ENCODE measurements at regions not wholly inside any gene's neighbourhood (a gene's known extent, or its start where the extent isn't known, plus 50 kb on each side); places are given as distances from the start of the nearest gene placed in this dataset.

GRCh38 chr12:27869567-27869966 lies 89.5 kb upstream of the MANSC4 start:
- peaks cover 52% of the 10 kb centered on the region for H3K4me1 ChIP-seq (ENCODE audit: insufficient read depth, low read length)
- no peaks in the 10 kb centered on the region for H3K9me3 ChIP-seq (ENCODE audit: low read depth, low read length)
- no peak overlapping the region for H2AFZ ChIP-seq (ENCODE audit: low read length)
- H3K27me3 ChIP-seq (ENCODE audit: insufficient read depth, low read length) = no peaks in the 10 kb centered on the region
- no peak overlapping the region for H3K4me2 ChIP-seq (ENCODE audit: insufficient read depth, low read length)
- no peak overlapping the region for H3K27ac ChIP-seq (ENCODE audit: low read depth, low read length)
- no peaks in the 10 kb centered on the region for H3K79me2 ChIP-seq (ENCODE audit: insufficient read depth, low read length)
- H3K4me3 ChIP-seq (ENCODE audit: insufficient read depth, low read length) = no peak overlapping the region
- H4K20me1 ChIP-seq (ENCODE audit: insufficient read depth, low read length) = no peaks in the 10 kb centered on the region
- DNase-seq (ENCODE audit: insufficient read length, low spot score, missing footprints) = no peak
- TF ChIP-seq, protein P1, sequence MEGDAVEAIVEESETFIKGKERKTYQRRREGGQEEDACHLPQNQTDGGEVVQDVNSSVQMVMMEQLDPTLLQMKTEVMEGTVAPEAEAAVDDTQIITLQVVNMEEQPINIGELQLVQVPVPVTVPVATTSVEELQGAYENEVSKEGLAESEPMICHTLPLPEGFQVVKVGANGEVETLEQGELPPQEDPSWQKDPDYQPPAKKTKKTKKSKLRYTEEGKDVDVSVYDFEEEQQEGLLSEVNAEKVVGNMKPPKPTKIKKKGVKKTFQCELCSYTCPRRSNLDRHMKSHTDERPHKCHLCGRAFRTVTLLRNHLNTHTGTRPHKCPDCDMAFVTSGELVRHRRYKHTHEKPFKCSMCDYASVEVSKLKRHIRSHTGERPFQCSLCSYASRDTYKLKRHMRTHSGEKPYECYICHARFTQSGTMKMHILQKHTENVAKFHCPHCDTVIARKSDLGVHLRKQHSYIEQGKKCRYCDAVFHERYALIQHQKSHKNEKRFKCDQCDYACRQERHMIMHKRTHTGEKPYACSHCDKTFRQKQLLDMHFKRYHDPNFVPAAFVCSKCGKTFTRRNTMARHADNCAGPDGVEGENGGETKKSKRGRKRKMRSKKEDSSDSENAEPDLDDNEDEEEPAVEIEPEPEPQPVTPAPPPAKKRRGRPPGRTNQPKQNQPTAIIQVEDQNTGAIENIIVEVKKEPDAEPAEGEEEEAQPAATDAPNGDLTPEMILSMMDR (IDR thresholded peaks at IDR 0.05; ENCODE audit: extremely low read depth, low read depth, low read length) = no peak
- H3K36me3 ChIP-seq (ENCODE audit: insufficient read depth, low read length) = no peaks in the 10 kb centered on the region

- Histone ChIP-seq H3K79me2 (ENCODE audit: insufficient read depth, low read length) (no peaks in the 10 kb centered on the region), H3K4me2 (ENCODE audit: insufficient read depth, low read length) (peak overlapping the region; percentile 33), H3K36me3 (ENCODE audit: insufficient read depth, low read length) (no peaks in the 10 kb centered on the region), H3K4me3 (ENCODE audit: insufficient read depth, low read length) (no peak overlapping the region), H3K27ac (ENCODE audit: low read depth, low read length) (peak overlapping the region; percentile 76), H2AFZ (ENCODE audit: low read length) (peak overlapping the region; percentile 56), H3K4me1 (ENCODE audit: insufficient read depth, low read length) (peaks cover 58% of the 10 kb centered on the region), H3K9me3 (ENCODE audit: low read depth, low read length) (no peaks in the 10 kb centered on the region), H3K27me3 (ENCODE audit: insufficient read depth, low read length) (no peaks in the 10 kb centered on the region), H4K20me1 (ENCODE audit: insufficient read depth, low read length) (no peaks in the 10 kb centered on the region)
- TF ChIP-seq, protein P1 (IDR thresholded peaks at IDR 0.05; ENCODE audit: extremely low read depth, low read depth, low read length) = no peak
- DNase-seq (ENCODE audit: insufficient read length, low spot score, missing footprints) = peak; percentile 78
Measured at GRCh38 chr12:27868139-27868538, 88.1 kb upstream of the MANSC4 start.

DNA sequence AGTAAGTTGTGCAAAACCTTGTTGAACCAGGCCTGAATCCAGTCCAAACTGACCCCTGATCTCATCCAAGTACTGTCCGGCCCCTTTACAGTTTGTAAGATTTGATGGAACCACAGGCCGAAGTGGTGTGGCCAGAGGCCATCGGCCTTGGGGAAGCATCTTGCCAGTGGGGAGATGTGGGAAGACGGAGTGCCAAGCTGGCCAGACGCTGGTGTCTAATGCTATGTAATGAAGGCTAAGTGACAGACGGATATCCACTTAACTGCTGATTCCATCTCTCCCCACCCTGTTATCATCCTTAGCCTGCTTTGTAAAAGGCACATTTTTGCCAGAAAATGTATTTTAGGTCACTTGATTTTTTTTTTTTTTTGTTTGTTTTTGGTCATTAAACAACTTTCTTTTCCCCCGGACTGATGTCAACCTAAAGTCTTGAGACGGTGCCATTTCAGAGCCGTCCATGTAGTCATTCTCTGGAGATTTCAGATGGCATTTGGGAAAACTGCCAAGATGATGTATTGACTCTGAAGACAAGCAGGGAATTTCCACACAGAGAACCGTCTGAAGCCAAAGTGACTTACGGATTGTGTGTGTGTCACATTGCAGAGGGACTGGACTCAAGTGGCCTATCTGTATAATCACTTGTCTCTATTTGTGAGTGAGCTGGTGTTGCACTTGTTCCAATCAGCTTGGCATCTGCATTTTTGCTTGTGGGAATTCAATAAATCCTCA lies 86.5 kb upstream of the MANSC4 start:
- TF ChIP-seq, protein P1 (IDR thresholded peaks at IDR 0.05; ENCODE audit: extremely low read depth, low read depth, low read length) = no peak
- Histone ChIP-seq H3K4me3 (ENCODE audit: insufficient read depth, low read length) (no peak overlapping the region), H3K79me2 (ENCODE audit: insufficient read depth, low read length) (no peaks in the 10 kb centered on the region), H3K4me2 (ENCODE audit: insufficient read depth, low read length) (peak overlapping the region; percentile 31), H3K36me3 (ENCODE audit: insufficient read depth, low read length) (no peaks in the 10 kb centered on the region), H3K27ac (ENCODE audit: low read depth, low read length) (peak overlapping the region; percentile 76), H3K9me3 (ENCODE audit: low read depth, low read length) (no peaks in the 10 kb centered on the region), H3K27me3 (ENCODE audit: insufficient read depth, low read length) (no peaks in the 10 kb centered on the region), H3K4me1 (ENCODE audit: insufficient read depth, low read length) (peaks cover 58% of the 10 kb centered on the region), H2AFZ (ENCODE audit: low read length) (peak overlapping the region; percentile 82), H4K20me1 (ENCODE audit: insufficient read depth, low read length) (no peaks in the 10 kb centered on the region)
- no peak for DNase-seq (ENCODE audit: insufficient read length, low spot score, missing footprints)

DNA sequence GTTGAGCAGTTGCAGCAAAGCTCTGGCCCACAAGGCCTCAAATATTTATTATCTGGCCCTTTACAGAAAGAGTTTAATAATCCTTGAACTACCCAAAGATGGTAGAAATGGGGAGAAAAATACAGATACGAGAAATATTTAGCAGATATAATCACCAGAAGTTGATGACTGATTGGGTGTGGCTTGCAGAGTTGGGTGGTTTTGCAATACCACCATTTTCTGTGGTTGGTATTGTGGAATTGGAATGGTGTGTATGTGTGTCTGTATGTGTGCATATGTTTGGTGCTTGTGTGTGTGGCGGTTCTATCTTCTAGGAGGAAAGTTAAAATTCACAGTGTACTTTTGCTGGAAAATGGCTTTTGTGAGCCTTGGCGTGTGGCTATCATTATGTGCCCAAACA lies 85.4 kb upstream of the MANSC4 start:
- H4K20me1 ChIP-seq (ENCODE audit: insufficient read depth, low read length) = no peaks in the 10 kb centered on the region
- H3K27ac ChIP-seq (ENCODE audit: low read depth, low read length) = peak overlapping the region; percentile 76
- DNase-seq (ENCODE audit: insufficient read length, low spot score, missing footprints) = no peak
- H3K36me3 ChIP-seq (ENCODE audit: insufficient read depth, low read length) = no peaks in the 10 kb centered on the region
- H3K9me3 ChIP-seq (ENCODE audit: low read depth, low read length) = no peaks in the 10 kb centered on the region
- H3K4me1 ChIP-seq (ENCODE audit: insufficient read depth, low read length) = peaks cover 48% of the 10 kb centered on the region
- TF ChIP-seq, protein P1 (IDR thresholded peaks at IDR 0.05; ENCODE audit: extremely low read depth, low read depth, low read length) = no peak
- no peaks in the 10 kb centered on the region for H3K79me2 ChIP-seq (ENCODE audit: insufficient read depth, low read length)
- peak overlapping the region; percentile 25 for H3K4me2 ChIP-seq (ENCODE audit: insufficient read depth, low read length)
- H2AFZ ChIP-seq (ENCODE audit: low read length) = no peak overlapping the region
- no peaks in the 10 kb centered on the region for H3K27me3 ChIP-seq (ENCODE audit: insufficient read depth, low read length)
- no peak overlapping the region for H3K4me3 ChIP-seq (ENCODE audit: insufficient read depth, low read length)

Data from osteoblast (primary cell).